Tibial nerve (tissue), 4 donors: ENCODE measurements at regions not wholly inside any gene's neighbourhood (a gene's known extent, or its start where the extent isn't known, plus 50 kb on each side); places are given as distances from the start of the nearest gene placed in this dataset.

ENCODE experiments used
- DNase-seq, 2 donors: peaks; one replicate each; pipeline ENCODE4 v3.0.0-alpha.2; 2019; ENCODE audit warnings: low spot score in 2 of 2
- H3K27ac ChIP-seq, 4 donors: fragments of 200-600 bp; sonication (generic) in 3 of 4; one replicate each; pipeline ENCODE4 v1.5.1; 2017 to 2019; ENCODE audit warnings: mild to moderate bottlenecking in 1 of 4
- H3K27me3 ChIP-seq, 2 donors: fragments of 200-600 bp; sonication (generic) in 1 of 2; one replicate each; pipeline versions ENCODE4 v1.5.1 to v1.6.0; 2017 to 2019
- H3K36me3 ChIP-seq, 3 donors: fragments of 200-600 bp; sonication (generic); one replicate each; pipeline ENCODE4 v1.5.1; 2018 to 2019
- H3K4me1 ChIP-seq, 4 donors: fragments of 200-600 bp; sonication (generic) in 3 of 4; one replicate each; pipeline ENCODE4 v1.5.1; 2017 to 2019
- H3K4me3 ChIP-seq, 4 donors: fragments of 200-600 bp; sonication (generic) in 3 of 4; one replicate each; pipeline ENCODE4 v1.5.1; 2017 to 2019; ENCODE audit warnings: mild to moderate bottlenecking in 1 of 4, moderate library complexity in 1 of 4
- H3K9me3 ChIP-seq, 4 donors: fragments of 200-600 bp; sonication (generic) in 3 of 4; one replicate each; pipeline ENCODE4 v1.5.1; 2017 to 2019
- CTCF ChIP-seq, 5 experiments: fragments of 200-600 bp in 3 of 5; fragments of 450-650 bp in 2 of 5; sonication (generic) in 3 of 5; IDR thresholded peaks; one replicate each; pipeline ENCODE4 v1.5.1; 2016 to 2019; ENCODE audit warnings: antibody characterized with exemption in 5 of 5, mild to moderate bottlenecking in 3 of 5, moderate library complexity in 2 of 5
- EP300 ChIP-seq, 2 donors: sonication (generic); formaldehyde crosslinking; IDR thresholded peaks; one replicate each; pipeline ENCODE4 v1.6.1; 2017; ENCODE audit warnings: antibody characterized with exemption in 2 of 2, mild to moderate bottlenecking in 1 of 2
- POLR2A ChIP-seq, 2 donors: fragments of 450-650 bp; IDR thresholded peaks; one replicate each; pipeline ENCODE4 v1.6.1; 2017; ENCODE audit warnings: antibody characterized with exemption in 2 of 2, mild to moderate bottlenecking in 2 of 2, moderate library complexity in 2 of 2
- WGBS, 2 donors: methylation state at CpG; one replicate each; pipeline ENCODE4 v1.1.5; 2018; 5-methylcytosine and 5-hydroxymethylcytosine counted together

GRCh38 chr11:81165164-81165563 is 1568.5 kb downstream of the FAM181B start:
- TF ChIP-seq EP300 (IDR thresholded peaks at IDR 0.05) (no peak), POLR2A (IDR thresholded peaks at IDR 0.05) (no peak), CTCF (IDR thresholded peaks at IDR 0.05) (no peak)
- H3K36me3 ChIP-seq = no peaks in the 10 kb centered on the region
- no peaks in the 10 kb centered on the region for H3K4me1 ChIP-seq
- no peak overlapping the region for H3K27ac ChIP-seq
- no peaks in the 10 kb centered on the region for H3K9me3 ChIP-seq
- 45 to 64% methylated on average over 1 of the region's 1 CpG for WGBS, 2 donors
- H3K4me3 ChIP-seq = no peak overlapping the region
- DNase-seq = no peak
- H3K27me3 ChIP-seq = no peaks in the 10 kb centered on the region

- Histone ChIP-seq H3K27me3 (no peaks in the 10 kb centered on the region), H3K4me3 (no peak overlapping the region), H3K36me3 (no peaks in the 10 kb centered on the region), H3K9me3 (no peaks in the 10 kb centered on the region), H3K4me1 (no peaks in the 10 kb centered on the region), H3K27ac (no peak overlapping the region)
- TF ChIP-seq CTCF (IDR thresholded peaks at IDR 0.05) (no peak), POLR2A (IDR thresholded peaks at IDR 0.05) (no peak), EP300 (IDR thresholded peaks at IDR 0.05) (no peak)
- DNase-seq = no peak
- WGBS, 2 donors = 86 to 91% methylated on average over 3 of the region's 3 CpGs
Measured at GRCh38 chr11:81159900-81160299, 1573.8 kb downstream of the FAM181B start.

DNA sequence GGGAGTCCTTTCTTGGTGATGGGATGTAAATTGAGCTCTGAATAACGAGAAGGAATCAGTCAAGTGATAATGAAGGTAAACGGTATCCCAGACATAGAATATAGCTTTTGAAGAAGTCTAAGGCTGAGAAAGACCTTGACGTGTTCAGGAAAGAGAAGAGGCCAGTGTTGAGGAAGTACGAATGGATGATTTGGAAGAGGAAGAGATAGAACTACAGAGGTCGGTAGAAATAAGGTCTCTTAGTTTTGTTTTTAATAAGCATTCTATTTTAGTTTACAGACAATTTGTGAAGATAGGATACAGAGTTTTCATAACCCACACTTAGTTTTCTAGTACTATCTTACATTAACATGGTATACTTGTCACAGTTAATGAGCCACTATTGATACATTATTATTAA is 1598.1 kb downstream of the FAM181B start:
- 63 to 85% methylated on average over 5 of the region's 5 CpGs for whole genome bisulfite sequencing, 2 donors
- DNase-seq = no peak

GRCh38 chr11:81129618-81130017 is 1604.0 kb downstream of the FAM181B start:
- DNase-seq = no peak
- no peaks in the 10 kb centered on the region for H3K4me1 ChIP-seq
- H3K9me3 ChIP-seq = no peaks in the 10 kb centered on the region
- WGBS, 2 donors = 74% methylated on average over 3 of the region's 3 CpGs
- no peaks in the 10 kb centered on the region for H3K27me3 ChIP-seq
- H3K36me3 ChIP-seq = no peaks in the 10 kb centered on the region
- no peak for TF ChIP-seq CTCF (IDR thresholded peaks at IDR 0.05)
- H3K4me3 ChIP-seq = no peak overlapping the region
- H3K27ac ChIP-seq = no peak overlapping the region

More for the DNA sequence above, 1598.1 kb downstream of the FAM181B start:
- Histone ChIP-seq H3K4me1 (no peaks in the 10 kb centered on the region), H3K4me3 (no peak overlapping the region), H3K9me3 (no peaks in the 10 kb centered on the region), H3K27me3 (no peaks in the 10 kb centered on the region), H3K27ac (no peak overlapping the region), H3K36me3 (no peaks in the 10 kb centered on the region)
- TF ChIP-seq POLR2A (IDR thresholded peaks at IDR 0.05) (no peak), CTCF (IDR thresholded peaks at IDR 0.05) (no peak), EP300 (IDR thresholded peaks at IDR 0.05) (no peak)

DNA sequence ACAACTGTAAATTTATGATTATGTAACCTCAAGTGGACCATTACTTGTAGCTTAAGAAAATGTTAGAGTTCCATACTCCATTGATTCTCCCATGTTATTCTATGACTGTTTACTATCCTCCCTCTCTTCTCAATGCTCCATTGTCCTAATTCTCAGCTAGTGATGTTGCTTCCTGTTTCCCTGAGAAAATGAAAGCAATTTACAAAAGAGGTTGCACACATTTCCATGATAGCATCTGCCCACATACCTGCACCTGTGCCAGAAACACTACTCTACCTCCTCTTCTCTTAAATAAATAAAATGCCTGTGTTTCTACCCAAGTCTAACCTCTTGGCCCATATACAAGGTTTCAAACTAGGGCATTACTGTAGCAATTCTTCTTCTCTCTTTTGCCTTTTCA is 1620.9 kb downstream of the FAM181B start:
- Histone ChIP-seq H3K27me3 (no peaks in the 10 kb centered on the region), H3K4me3 (no peak overlapping the region), H3K36me3 (no peaks in the 10 kb centered on the region), H3K4me1 (no peaks in the 10 kb centered on the region), H3K9me3 (no peaks in the 10 kb centered on the region), H3K27ac (no peak overlapping the region)
- no peak for DNase-seq
- TF ChIP-seq EP300 (IDR thresholded peaks at IDR 0.05) = no peak

DNA sequence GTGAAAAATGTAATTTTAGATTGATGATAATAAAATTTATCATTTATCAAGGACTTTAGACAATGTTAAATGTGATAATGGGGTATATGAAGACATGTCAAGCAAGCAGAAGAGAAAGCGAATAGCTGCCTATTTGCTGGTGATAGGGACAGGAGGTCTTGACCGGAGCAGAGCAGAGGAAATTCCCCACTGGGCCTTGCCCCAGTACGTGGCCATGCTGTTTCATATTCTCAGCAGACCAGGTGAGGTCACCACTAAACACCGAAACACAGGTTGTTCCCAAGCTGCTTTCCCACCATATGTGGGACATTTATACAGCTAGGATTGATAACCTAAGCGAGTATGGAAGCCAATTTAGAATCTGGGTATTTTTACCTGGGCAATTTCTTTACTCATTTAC is 1629.6 kb downstream of the FAM181B start:
- WGBS, 2 donors = 81 to 89% methylated on average over 5 of the region's 5 CpGs
- TF ChIP-seq POLR2A (IDR thresholded peaks at IDR 0.05) (no peak), EP300 (IDR thresholded peaks at IDR 0.05) (no peak), CTCF (IDR thresholded peaks at IDR 0.05) (no peak)
- DNase-seq = no peak
- Histone ChIP-seq H3K27ac (no peak overlapping the region), H3K4me1 (no peaks in the 10 kb centered on the region), H3K9me3 (no peaks in the 10 kb centered on the region), H3K27me3 (no peaks in the 10 kb centered on the region), H3K36me3 (no peaks in the 10 kb centered on the region), H3K4me3 (no peak overlapping the region)
